ENCODE measurements at regions not wholly inside any gene's neighbourhood (a gene's known extent, or its start where the extent isn't known, plus 50 kb on each side); places are given as distances from the start of the nearest gene placed in this dataset.

DNA sequence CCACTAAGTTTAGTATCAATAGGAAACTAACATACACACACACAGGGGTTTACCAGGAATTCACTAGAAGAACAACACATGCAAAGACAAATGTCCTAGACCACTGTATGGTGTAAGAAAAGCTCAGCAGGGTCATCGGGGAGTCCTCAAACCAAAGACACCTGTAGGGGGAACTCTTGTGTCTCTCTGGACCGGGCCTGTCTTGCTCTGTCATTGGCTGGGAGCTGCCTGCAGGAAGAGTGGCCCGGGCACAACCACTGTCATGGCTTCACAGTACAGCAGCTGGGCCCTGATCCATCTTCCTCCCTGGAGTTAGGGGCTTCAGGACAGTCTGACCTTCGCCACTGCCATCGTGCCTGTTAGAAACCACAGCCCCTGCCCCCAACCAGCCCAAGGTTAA, 263.6 kb upstream of the DYNLRB2 start:
- intact Hi-C loops (cut with micrococcal nuclease): no loop called here
- no peak for DNase-seq (ENCODE audit: unreplicated experiment)
- no TSS peak for BruUV-seq (replicated peaks)
- ChIA-PET POLR2A (no interaction called here), CTCF (no interaction called here)
- no peak overlapping the region for H3K27ac Mint-ChIP-seq (ENCODE audit: low read depth, unreplicated experiment)
- H3K27me3 Mint-ChIP-seq (ENCODE audit: insufficient read depth, unreplicated experiment): no peaks in the 10 kb centered on the region
- peaks cover 29% of the 10 kb centered on the region for H3K4me1 Mint-ChIP-seq (ENCODE audit: insufficient read depth, unreplicated experiment)
- H3K4me3 Mint-ChIP-seq (ENCODE audit: unreplicated experiment): no peak overlapping the region
- H3K36me3 Mint-ChIP-seq (ENCODE audit: insufficient read depth, unreplicated experiment): no peaks in the 10 kb centered on the region
- TF ChIP-seq, protein P1, sequence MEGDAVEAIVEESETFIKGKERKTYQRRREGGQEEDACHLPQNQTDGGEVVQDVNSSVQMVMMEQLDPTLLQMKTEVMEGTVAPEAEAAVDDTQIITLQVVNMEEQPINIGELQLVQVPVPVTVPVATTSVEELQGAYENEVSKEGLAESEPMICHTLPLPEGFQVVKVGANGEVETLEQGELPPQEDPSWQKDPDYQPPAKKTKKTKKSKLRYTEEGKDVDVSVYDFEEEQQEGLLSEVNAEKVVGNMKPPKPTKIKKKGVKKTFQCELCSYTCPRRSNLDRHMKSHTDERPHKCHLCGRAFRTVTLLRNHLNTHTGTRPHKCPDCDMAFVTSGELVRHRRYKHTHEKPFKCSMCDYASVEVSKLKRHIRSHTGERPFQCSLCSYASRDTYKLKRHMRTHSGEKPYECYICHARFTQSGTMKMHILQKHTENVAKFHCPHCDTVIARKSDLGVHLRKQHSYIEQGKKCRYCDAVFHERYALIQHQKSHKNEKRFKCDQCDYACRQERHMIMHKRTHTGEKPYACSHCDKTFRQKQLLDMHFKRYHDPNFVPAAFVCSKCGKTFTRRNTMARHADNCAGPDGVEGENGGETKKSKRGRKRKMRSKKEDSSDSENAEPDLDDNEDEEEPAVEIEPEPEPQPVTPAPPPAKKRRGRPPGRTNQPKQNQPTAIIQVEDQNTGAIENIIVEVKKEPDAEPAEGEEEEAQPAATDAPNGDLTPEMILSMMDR (IDR thresholded peaks at IDR 0.05; ENCODE audit: unreplicated experiment): no peak
- H3K9me3 Mint-ChIP-seq (ENCODE audit: unreplicated experiment): no peaks in the 10 kb centered on the region

DNA sequence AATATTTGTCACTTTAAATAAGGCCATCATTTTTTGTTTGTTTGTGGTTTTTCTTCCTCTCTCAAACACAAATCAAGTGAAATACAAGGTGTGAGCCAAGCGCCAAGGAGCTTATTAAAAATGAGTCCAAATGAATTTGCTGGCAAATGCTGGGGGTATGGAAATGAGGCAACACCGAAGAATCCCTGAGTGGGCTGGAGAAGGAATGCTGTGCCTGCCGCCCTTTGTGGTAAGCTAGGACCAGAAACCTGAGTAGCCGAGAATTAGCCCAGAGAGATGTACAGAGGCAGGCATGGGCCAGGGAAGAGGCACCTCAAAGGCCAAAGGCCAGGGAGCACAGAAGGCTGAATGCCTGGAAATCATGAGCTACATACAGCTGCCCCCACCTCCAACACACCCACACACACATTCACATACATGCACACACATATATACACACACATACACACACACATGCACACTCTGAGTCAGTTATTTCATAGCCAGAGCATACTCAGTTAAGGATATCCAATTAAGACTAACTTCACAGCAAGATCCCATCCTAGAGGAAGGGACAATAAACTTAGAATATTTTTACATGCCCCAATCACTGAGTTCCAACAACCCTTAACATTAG, 266.1 kb upstream of the DYNLRB2 start:
- no peaks in the 10 kb centered on the region for H3K36me3 Mint-ChIP-seq (ENCODE audit: insufficient read depth, unreplicated experiment)
- ChIA-PET POLR2A (no interaction called here), CTCF (no interaction called here)
- intact Hi-C loops (cut with micrococcal nuclease): no loop called here
- H3K27me3 Mint-ChIP-seq (ENCODE audit: insufficient read depth, unreplicated experiment): no peaks in the 10 kb centered on the region
- TF ChIP-seq, protein P1 (IDR thresholded peaks at IDR 0.05; ENCODE audit: unreplicated experiment): no peak
- H3K9me3 Mint-ChIP-seq (ENCODE audit: unreplicated experiment): no peaks in the 10 kb centered on the region
- DNase-seq (ENCODE audit: unreplicated experiment): peak; percentile 59
- peak overlapping the region; percentile 80 for H3K27ac Mint-ChIP-seq (ENCODE audit: low read depth, unreplicated experiment)
- no TSS peak for BruUV-seq (replicated peaks)
- H3K4me3 Mint-ChIP-seq (ENCODE audit: unreplicated experiment): no peak overlapping the region
- H3K4me1 Mint-ChIP-seq (ENCODE audit: insufficient read depth, unreplicated experiment): peaks cover 29% of the 10 kb centered on the region

DNA sequence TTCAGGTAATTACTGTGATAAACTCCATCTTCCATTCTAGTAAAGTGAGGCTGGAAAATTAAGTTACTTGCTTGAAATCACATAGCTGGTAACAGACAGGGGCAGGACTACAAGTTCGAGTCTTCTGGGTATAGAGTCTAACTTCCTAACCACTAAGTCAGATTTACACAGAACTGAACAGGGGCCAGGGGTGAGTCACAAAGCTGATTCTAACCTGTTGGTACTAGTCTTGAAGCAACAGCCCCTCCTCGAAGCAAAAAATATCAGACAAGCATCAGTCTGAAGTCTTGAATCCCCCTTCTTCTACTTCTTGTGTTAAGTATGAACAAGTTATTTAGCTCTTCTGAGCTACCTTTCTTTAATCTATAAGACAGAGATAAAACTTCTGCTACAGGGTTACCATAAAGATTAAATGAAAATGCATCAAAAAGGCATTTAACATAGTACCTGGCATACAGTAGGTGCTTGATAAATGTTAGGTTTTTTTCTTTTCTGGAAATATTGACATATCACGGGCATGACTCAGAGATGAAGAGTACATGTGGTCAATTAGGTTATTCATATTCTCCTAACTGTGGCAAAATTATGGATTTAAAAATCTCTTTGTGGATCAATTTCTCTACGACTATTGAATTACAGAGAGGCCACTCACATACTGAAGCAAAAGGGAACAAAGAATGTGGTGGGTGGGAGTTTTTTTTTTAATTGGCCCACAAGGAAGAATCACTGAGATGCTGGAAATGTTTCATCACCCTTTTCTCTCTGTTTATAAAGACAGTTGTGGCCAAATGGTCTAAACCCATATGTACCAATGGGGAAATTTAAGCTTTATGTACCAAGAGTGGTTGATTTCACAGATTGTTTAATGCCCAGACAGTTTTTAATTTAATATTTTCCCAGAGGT, 266.9 kb upstream of the DYNLRB2 start:
- no peaks in the 10 kb centered on the region for H3K36me3 Mint-ChIP-seq (ENCODE audit: insufficient read depth, unreplicated experiment)
- POLR2A ChIA-PET: interaction anchor here (1.3 kb wide), 1 partner anchor 13 kb away, joined by 4 read pairs; no protein-coding TSS in a partner anchor
- no peaks in the 10 kb centered on the region for H3K27me3 Mint-ChIP-seq (ENCODE audit: insufficient read depth, unreplicated experiment)
- peak overlapping the region; percentile 80 for H3K27ac Mint-ChIP-seq (ENCODE audit: low read depth, unreplicated experiment)
- H3K4me3 Mint-ChIP-seq (ENCODE audit: unreplicated experiment): no peak overlapping the region
- BruUV-seq (replicated peaks): no TSS peak
- peaks cover 29% of the 10 kb centered on the region for H3K4me1 Mint-ChIP-seq (ENCODE audit: insufficient read depth, unreplicated experiment)
- intact Hi-C loops (cut with micrococcal nuclease): no loop called here
- DNase-seq (ENCODE audit: unreplicated experiment): peak; percentile 64
- H3K9me3 Mint-ChIP-seq (ENCODE audit: unreplicated experiment): no peaks in the 10 kb centered on the region
- TF ChIP-seq, protein P1 (IDR thresholded peaks at IDR 0.05; ENCODE audit: unreplicated experiment): no peak
- CTCF ChIA-PET: no interaction called here

DNA sequence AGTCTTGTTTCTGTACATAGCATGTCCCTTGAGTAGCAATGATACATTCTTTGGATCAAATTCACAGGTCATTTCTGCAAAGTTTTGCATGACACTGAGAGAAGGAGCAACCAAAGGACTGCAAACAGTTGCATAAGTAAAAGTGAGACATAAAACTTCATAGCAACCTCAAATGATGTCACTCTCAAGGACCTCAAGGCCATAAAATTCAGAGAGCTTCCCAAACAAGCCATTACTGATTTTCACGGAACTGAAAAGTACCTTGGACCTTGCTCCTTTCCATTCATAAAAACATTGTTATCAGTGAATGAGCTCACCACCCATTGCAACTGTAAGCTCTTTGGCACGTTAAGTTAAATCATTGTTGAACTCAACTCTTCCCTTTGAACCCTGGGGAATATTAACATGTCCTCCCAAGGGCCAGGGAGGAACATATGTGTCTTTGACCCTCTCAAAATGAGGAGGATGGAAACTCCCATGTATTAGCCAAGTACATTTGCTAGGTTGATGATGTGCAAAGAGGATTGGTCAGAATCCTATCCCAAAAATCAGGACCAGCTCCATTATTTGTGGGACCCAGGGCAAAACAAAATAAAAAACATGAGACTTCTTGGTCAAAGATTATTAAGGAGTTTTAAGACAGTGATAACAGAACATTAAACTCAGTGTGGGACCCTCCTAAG, 275.0 kb upstream of the DYNLRB2 start:
- ChIA-PET CTCF (no interaction called here), POLR2A (no interaction called here)
- no peaks in the 10 kb centered on the region for H3K36me3 Mint-ChIP-seq (ENCODE audit: insufficient read depth, unreplicated experiment)
- DNase-seq (ENCODE audit: unreplicated experiment): no peak
- intact Hi-C loops (cut with micrococcal nuclease): no loop called here
- H3K27ac Mint-ChIP-seq (ENCODE audit: low read depth, unreplicated experiment): no peak overlapping the region
- no peaks in the 10 kb centered on the region for H3K4me1 Mint-ChIP-seq (ENCODE audit: insufficient read depth, unreplicated experiment)
- no peaks in the 10 kb centered on the region for H3K9me3 Mint-ChIP-seq (ENCODE audit: unreplicated experiment)
- no peaks in the 10 kb centered on the region for H3K27me3 Mint-ChIP-seq (ENCODE audit: insufficient read depth, unreplicated experiment)
- H3K4me3 Mint-ChIP-seq (ENCODE audit: unreplicated experiment): no peak overlapping the region
- TF ChIP-seq, protein P1 (IDR thresholded peaks at IDR 0.05; ENCODE audit: unreplicated experiment): no peak
- no TSS peak for BruUV-seq (replicated peaks)

Data from MCF 10A (cell line).